ENCODE measurements at regions not wholly inside any gene's neighbourhood (a gene's known extent, or its start where the extent isn't known, plus 50 kb on each side); places are given as distances from the start of the nearest gene placed in this dataset.

DNA sequence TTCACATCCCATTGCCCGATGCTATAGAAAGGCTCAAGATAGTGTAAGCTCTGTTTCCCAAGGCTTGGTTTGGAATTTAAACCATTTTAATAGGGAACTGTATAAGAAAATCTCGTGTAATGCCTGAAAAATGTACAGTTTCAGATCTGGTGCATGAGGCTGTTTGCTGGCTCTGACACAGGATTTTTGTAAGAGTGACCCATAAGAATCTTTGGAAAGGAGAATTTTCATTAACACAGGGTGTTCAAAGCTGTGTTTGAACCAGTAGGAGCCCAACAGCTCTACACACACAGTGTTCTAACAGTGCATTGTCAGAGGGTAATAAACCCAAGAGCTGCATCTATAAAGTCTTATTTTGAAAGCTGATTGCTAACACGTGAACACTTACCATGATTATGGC, 293.5 kb downstream of the PRL start:
- H3K4me3 ChIP-seq (ENCODE audit: low read length), result no peak overlapping the region
- TF ChIP-seq CTCF (IDR thresholded peaks at IDR 0.05; ENCODE audit: insufficient read depth, low read depth, low read length, missing control alignments), result no peak
- no peak for DNase-seq (ENCODE audit: low read depth)

- DNase-seq (ENCODE audit: low read depth), result no peak
- TF ChIP-seq CTCF (IDR thresholded peaks at IDR 0.05; ENCODE audit: insufficient read depth, low read depth, low read length, missing control alignments), result no peak
- no peak overlapping the region for H3K4me3 ChIP-seq (ENCODE audit: low read length)
Observed at GRCh38 chr6:22006795-22007194, 290.0 kb downstream of the PRL start.

DNA sequence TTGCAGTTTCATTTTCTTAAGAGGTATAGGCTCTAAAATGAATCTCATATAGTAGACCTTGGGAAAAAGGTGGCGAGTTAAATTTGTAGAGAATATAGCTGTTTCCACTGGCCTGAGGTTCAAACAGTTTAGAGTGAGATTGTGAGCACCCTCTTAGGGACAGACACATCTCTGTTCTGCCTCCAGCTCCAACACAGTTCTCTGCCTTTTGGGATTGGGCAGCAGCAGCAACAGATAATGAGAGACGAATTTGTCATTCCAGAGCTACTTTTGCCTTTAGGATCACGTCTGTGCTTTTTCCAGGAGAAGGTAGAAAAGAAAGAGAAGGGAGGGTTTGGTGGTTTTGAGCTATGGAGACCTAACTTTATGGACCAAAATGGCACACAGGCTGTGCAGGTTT, 289.4 kb downstream of the PRL start:
- TF ChIP-seq CTCF (IDR thresholded peaks at IDR 0.05; ENCODE audit: insufficient read depth, low read depth, low read length, missing control alignments), result no peak
- H3K4me3 ChIP-seq (ENCODE audit: low read length), result no peak overlapping the region
- no peak for DNase-seq (ENCODE audit: low read depth)

- no peak overlapping the region for H3K4me3 ChIP-seq (ENCODE audit: low read length)
- DNase-seq (ENCODE audit: low read depth), result peak; percentile 17
- no peak for TF ChIP-seq CTCF (IDR thresholded peaks at IDR 0.05; ENCODE audit: insufficient read depth, low read depth, low read length, missing control alignments)
Observed at GRCh38 chr6:22008248-22008836, 288.5 kb downstream of the PRL start.

- H3K4me3 ChIP-seq (ENCODE audit: low read length), result no peak overlapping the region
- DNase-seq (ENCODE audit: low read depth), result no peak
- no peak for TF ChIP-seq CTCF (IDR thresholded peaks at IDR 0.05; ENCODE audit: insufficient read depth, low read depth, low read length, missing control alignments)
Observed at GRCh38 chr6:22010102-22010501, 286.7 kb downstream of the PRL start.

GRCh38 chr6:22015216-22015615, 281.6 kb downstream of the PRL start:
- no peak for DNase-seq (ENCODE audit: low read depth)
- no peak overlapping the region for H3K4me3 ChIP-seq (ENCODE audit: low read length)
- TF ChIP-seq CTCF (IDR thresholded peaks at IDR 0.05; ENCODE audit: insufficient read depth, low read depth, low read length, missing control alignments), result no peak

DNA sequence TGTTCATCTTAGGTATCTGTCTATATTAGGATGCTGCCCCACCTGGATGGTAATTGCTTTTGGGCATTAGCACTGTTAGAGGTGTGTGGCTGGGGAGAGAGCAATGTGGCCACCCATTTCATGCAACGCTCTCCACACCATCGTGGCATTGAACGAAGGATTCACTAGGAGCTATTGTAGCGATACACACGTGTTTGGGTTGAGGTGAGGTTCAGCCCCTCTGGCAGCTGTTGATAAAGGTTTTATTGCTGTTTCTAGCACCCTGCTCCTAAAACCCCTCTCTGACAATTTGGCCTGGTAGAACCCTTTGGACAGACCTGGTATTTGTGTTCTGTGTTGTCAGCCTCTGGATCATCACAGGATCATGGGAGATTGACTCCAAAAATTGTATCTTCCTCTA, 280.9 kb downstream of the PRL start:
- TF ChIP-seq CTCF (IDR thresholded peaks at IDR 0.05; ENCODE audit: insufficient read depth, low read depth, low read length, missing control alignments), result no peak
- no peak for DNase-seq (ENCODE audit: low read depth)
- H3K4me3 ChIP-seq (ENCODE audit: low read length), result no peak overlapping the region
